IPS-NIHi7 (cell line): ENCODE measurements at regions not wholly inside any gene's neighbourhood (a gene's known extent, or its start where the extent isn't known, plus 50 kb on each side); places are given as distances from the start of the nearest gene placed in this dataset.

Experiments used
- DNase-seq: peaks from one replicate; pipeline ENCODE4 v3.0.0; 2012; ENCODE audit warnings: mixed read lengths; ENCODE audit errors: extremely low spot score

- DNase-seq: no peak
Observed at GRCh38 chr1:55276671-55277376, 61.7 kb upstream of the USP24 start.

GRCh38 chr1:55275941-55276341, 60.8 kb upstream of the USP24 start:
- no peak for DNase-seq

DNA sequence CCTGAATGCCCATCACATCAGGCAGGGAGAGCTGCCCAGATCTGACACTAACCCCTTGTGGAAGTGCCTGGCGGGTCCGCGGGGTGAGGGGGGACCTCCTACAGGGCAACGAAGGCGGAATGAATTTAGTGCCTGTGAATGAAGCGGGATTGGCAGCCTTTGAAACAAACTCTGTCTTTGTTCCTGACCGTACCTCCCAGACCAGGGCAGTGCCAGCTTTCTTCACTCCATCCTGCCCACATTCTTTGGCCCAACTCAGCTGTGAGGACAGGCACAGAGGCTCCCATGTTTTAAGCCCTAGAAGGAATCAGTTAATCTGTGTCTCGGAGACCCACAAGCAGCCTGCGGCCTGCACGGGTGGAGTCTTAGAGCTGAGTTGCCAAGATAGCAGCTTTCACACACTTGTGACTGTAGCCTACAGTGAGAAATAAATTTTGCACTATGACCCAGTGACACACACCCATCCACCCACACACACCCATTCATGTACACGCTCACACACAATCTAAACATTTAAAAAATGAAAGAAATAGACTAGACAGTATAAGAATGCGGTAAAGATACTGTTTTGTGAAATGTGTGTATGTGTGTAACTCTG, 60.1 kb upstream of the USP24 start:
- DNase-seq: no peak

DNA sequence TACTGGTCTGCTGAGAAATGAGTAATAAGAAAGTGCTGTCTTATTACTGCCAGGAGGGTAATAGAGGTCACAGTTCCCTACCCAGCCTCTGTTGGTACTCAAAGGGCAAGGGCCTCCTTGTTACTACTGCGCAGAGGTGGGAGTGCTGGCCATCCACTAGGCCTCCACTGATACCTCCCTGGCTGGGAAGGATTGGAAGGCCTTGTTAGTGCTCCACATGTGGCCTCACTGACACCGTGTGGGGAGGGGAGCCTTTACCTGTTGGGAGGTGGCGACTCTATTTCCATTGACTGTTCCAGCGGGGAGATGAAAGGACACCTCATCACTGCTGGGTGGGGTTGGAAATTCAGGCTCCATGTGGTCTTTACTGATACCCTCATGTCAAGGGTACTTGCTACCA, 57.8 kb upstream of the USP24 start:
- DNase-seq: no peak
